T-helper 2 cell treated with Interferon-gamma antibody and Interleukin-4, amounts not matched to agents 5 μg/mL and 100 μg/mL, for 36 hours (primary cell): ENCODE measurements at regions not wholly inside any gene's neighbourhood (a gene's known extent, or its start where the extent isn't known, plus 50 kb on each side); places are given as distances from the start of the nearest gene placed in this dataset.
"Not testable (repeated sequence)": the region's sequence is repeated elsewhere in the genome, so short reads cannot be mapped to it uniquely, and the experiment has no call there.

Source experiments
- DNase-seq: peaks from one replicate; pipeline ENCODE4 v3.0.0; 2021; ENCODE audit warnings: low spot score
- H3K27ac Mint-ChIP-seq: one replicate; pipeline ENCODE4 v1.8.0; 2021; ENCODE audit warnings: mild to moderate bottlenecking, mixed read lengths
- H3K27me3 Mint-ChIP-seq: one replicate; pipeline ENCODE4 v1.8.0; 2021; ENCODE audit warnings: low read depth, mixed read lengths
- H3K36me3 Mint-ChIP-seq: one replicate; pipeline ENCODE4 v1.8.0; 2021; ENCODE audit warnings: low read depth, mixed read lengths
- H3K4me1 Mint-ChIP-seq: one replicate; pipeline ENCODE4 v1.8.0; 2021; ENCODE audit warnings: low read depth, mixed read lengths
- H3K4me3 Mint-ChIP-seq: one replicate; pipeline ENCODE4 v1.8.0; 2022; ENCODE audit warnings: mild to moderate bottlenecking, moderate library complexity, mixed read lengths
- H3K9me3 Mint-ChIP-seq: one replicate; pipeline ENCODE4 v1.8.0; 2021; ENCODE audit warnings: mixed read lengths

DNA sequence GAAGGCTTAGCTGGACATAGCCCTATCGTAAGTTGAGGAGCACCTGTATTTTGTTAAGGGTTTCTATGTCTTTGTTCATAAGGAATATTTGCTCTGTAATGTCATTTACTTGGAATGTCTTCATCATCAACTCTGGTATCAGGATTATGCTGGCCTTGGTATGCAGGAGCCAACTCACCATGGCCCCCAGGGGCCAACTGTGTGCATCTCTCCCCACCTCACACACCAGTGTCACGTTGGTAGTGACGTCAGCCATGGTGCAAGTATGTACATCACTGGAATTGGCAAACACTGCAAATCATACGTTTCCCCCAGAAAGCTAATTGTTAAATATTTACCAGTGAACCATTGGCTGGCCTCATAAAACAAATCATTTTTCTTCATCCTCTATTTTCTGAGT lies 70.8 kb downstream of the YTHDF1 start:
- no peaks in the 10 kb centered on the region for H3K4me1 Mint-ChIP-seq
- H3K9me3 Mint-ChIP-seq, result peaks cover 13% of the 10 kb centered on the region
- H3K27me3 Mint-ChIP-seq, result peaks cover 7% of the 10 kb centered on the region
- no peaks in the 10 kb centered on the region for H3K36me3 Mint-ChIP-seq
- H3K27ac Mint-ChIP-seq, result no peak overlapping the region
- H3K4me3 Mint-ChIP-seq, result no peak overlapping the region
- DNase-seq, result no peak

DNA sequence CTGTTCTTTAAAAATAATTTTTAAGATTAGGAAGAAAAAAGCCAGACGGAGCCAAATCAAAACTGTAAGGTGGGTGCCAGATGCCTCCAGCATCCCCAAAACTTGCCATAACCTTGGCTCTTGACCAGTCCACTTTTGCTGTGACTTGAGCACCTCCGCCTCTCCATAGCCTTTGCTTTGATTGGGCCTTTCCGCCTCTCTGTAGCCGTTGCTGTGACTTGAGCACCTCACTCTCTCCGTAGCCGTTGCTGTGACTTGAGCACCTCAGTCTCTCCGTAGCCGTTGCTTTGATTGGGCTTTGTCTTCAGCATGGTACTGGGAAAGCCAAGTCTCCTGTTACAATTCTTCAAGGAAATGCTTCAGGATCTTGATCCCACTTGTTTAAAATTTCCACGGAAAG lies 73.0 kb downstream of the YTHDF1 start:
- Mint-ChIP-seq H3K36me3 (no peaks in the 10 kb centered on the region), H3K27me3 (peaks cover 7% of the 10 kb centered on the region), H3K4me1 (no peaks in the 10 kb centered on the region), H3K27ac (no peak overlapping the region), H3K9me3 (peaks cover 8% of the 10 kb centered on the region), H3K4me3 (no peak overlapping the region)
- DNase-seq, result no peak

DNA sequence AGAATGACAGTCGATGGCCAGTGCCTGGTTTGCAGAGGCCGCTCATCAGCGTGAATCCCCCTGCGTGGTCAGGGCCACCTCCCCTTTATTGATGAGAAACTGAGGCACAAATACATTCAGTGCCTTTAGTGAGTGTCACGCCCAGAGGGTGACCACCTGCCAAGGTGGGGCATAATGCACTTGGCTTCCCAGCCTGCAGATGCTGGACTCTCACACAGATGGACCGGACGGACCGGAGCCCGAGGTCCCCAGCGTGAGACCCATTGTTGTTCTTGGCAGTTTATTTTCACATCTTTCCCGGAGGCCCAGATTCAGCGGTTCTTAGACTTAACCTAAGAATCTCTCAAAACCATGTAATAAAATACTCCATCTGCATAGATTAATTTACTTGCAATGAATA lies 74.4 kb downstream of the YTHDF1 start:
- no peak overlapping the region for H3K27ac Mint-ChIP-seq
- H3K4me1 Mint-ChIP-seq, result no peaks in the 10 kb centered on the region
- H3K36me3 Mint-ChIP-seq, result no peaks in the 10 kb centered on the region
- H3K4me3 Mint-ChIP-seq, result no peak overlapping the region
- peaks cover 5% of the 10 kb centered on the region for H3K27me3 Mint-ChIP-seq
- H3K9me3 Mint-ChIP-seq, result no peaks in the 10 kb centered on the region
- DNase-seq, result no peak

DNA sequence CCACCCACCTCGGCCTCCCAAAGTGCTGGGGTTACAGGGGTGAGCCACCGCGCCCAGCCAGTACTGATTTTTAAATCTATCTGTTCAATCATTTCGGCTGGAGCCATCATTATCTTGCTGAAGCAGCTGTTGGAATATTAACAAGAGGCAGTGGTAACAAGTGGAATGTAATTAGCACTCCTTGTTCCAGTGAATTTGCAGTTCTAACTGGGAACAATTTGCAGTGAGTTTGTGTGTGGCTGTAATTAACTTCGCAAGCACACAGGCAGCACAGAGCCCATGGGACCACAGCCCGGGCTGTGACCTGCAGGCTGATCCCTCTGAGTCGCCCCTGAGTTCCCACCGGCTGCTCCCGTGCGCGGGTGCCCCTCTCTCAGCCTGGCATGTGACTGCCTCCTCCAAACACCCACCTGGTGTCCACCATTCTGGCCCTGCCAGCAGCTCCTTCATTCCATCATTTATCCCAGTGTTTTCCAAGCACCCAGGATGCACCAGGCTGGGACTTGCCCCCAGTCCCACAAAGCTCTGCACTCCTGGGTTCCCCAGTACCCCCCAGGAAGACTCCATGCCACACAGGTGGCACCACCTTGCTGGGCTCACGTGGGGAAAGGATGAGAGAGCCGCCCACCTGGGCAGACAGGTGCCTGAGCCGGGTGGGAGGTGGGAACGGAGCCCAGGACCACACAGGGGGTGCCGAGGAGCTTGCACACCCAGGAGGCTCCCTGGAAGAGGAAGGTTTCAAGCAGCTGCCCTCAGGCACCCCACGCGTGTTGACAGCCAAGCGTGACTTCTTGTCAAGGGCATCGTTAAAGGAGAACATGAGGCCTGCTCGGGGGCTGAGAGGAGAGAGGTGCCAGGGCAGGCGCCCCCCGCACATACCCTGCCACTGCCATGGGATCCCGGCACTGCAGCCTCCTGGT lies 75.2 kb downstream of the YTHDF1 start:
- no peaks in the 10 kb centered on the region for H3K4me1 Mint-ChIP-seq
- H3K27me3 Mint-ChIP-seq, result peaks cover 5% of the 10 kb centered on the region
- H3K4me3 Mint-ChIP-seq, result no peak overlapping the region
- H3K9me3 Mint-ChIP-seq, result no peaks in the 10 kb centered on the region
- H3K27ac Mint-ChIP-seq, result no peak overlapping the region
- DNase-seq, result no peak
- H3K36me3 Mint-ChIP-seq, result no peaks in the 10 kb centered on the region

DNA sequence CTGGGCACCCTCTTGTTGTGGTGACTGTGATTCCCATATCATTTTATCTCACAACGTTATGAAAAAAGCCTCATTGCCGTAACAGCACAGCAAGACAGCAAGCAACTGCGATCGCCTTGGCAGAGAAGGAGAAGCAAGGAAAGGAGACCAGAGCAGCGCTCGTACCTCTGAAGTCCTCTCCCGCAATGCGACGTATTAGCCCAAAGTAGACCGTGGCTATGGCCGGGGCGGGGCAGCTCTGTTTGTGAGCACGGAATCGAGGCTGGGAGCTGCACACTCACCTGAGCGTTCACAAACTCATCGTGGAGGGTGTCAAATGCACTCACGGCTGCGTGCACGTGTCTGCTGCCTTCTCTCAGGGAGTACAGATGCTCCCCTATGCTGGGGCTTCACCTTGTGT lies 76.1 kb downstream of the YTHDF1 start:
- no peaks in the 10 kb centered on the region for H3K4me1 Mint-ChIP-seq
- no peaks in the 10 kb centered on the region for H3K9me3 Mint-ChIP-seq
- H3K36me3 Mint-ChIP-seq, result no peaks in the 10 kb centered on the region
- no peak for DNase-seq
- H3K27ac Mint-ChIP-seq, result no peak overlapping the region
- H3K4me3 Mint-ChIP-seq, result no peak overlapping the region
- no peaks in the 10 kb centered on the region for H3K27me3 Mint-ChIP-seq

DNA sequence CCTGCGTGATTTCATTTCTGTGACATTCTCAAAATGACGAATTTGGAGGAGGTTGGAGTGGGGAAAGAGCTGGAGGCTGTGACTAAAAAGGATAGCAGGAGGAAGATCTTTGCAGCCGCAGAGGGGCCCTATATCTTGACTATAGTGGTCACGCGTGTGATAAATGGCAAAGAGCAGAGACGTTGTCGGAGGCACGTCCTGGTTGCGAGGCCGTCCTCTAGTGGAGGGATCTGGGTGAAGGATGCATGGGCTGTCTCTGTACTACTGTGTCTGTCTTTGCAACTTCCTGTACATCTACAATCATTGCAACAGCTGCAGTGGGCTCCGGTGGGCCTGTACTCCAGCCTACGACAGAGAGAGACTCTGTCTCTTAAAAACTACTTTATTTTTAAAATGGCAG lies 76.6 kb downstream of the YTHDF1 start:
- no peak overlapping the region for H3K27ac Mint-ChIP-seq
- H3K36me3 Mint-ChIP-seq, result no peaks in the 10 kb centered on the region
- H3K9me3 Mint-ChIP-seq, result no peaks in the 10 kb centered on the region
- H3K4me3 Mint-ChIP-seq, result no peak overlapping the region
- H3K27me3 Mint-ChIP-seq, result no peaks in the 10 kb centered on the region
- DNase-seq, result no peak
- no peaks in the 10 kb centered on the region for H3K4me1 Mint-ChIP-seq

DNA sequence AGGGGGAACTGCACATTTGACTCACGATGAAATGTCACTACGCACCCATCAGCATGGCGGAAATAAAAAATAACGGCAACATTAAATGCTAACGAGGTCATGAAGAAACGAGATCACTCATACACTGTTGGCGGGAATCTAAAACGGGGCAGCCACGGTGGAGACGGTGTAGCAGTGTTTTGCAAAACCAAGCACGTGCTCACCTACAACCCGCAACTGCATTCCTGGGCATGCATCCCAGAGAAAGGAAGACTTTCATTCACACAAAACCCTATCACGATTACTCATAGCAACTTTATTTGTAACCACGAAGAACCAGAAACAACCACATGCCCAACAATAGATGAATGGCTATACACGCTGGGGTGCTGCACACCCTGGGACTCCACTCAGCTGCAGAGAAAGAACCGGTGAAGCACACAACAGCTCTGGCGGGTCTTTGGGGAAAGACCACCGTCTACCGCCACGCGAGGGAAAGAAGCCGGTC lies 77.0 kb downstream of the YTHDF1 start:
- no peak for DNase-seq
- no peaks in the 10 kb centered on the region for H3K4me1 Mint-ChIP-seq

DNA sequence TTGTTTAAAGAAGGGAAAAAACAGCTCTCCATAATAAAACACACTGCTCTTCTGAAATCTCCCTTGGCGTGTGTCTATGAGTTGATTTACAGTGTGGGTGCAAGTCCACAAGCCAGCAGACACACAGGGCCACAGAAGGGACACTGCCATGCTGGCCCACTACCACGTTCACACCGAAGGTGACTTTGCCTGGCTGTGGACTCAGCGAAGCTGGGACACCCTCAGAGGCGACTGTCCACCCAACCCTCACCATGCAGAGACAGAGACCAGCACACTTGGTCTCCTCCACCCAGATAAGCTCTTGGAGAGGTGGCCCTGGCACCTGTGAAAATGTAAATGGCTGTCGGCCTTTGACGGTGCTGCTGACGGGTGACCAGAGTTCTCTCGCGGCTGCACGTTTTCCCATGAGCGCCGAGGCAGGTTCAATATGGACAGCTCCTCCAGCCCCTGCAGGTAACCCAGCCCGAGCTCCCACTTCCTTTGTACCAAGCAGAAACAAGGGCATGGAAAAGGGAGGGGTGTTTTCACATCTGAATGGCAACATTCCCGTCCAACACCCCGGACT lies 78.0 kb downstream of the YTHDF1 start:
- Mint-ChIP-seq H3K36me3 (no peaks in the 10 kb centered on the region), H3K9me3 (no peaks in the 10 kb centered on the region), H3K4me1 (no peaks in the 10 kb centered on the region), H3K27me3 (no peaks in the 10 kb centered on the region), H3K4me3 (no peak overlapping the region), H3K27ac (no peak overlapping the region)
- DNase-seq, result no peak

More for the DNA sequence above, 77.0 kb downstream of the YTHDF1 start:
- H3K9me3 Mint-ChIP-seq, result no peaks in the 10 kb centered on the region
- no peak overlapping the region for H3K27ac Mint-ChIP-seq
- H3K36me3 Mint-ChIP-seq, result no peaks in the 10 kb centered on the region
- no peak overlapping the region for H3K4me3 Mint-ChIP-seq
- H3K27me3 Mint-ChIP-seq, result no peaks in the 10 kb centered on the region

DNA sequence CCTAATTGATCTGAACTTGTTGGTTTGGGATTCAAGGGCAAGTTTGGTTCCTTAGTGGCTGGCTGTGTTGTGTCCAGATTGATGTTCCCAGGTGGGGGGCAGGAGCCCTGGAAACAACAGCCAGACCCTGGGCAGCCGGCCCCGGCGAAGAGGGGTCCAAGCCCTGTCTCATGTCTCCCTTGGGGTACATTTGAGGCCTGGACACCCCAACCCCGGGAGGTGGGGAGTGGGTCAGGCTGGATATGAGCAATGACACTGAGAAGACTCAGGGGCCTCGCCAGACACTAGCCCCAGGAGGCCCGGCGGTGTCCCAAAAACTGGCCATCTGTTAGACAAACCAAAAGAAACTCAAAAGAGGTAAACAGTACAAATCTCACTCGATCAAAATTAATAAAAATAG lies 79.6 kb downstream of the YTHDF1 start:
- no peaks in the 10 kb centered on the region for H3K27me3 Mint-ChIP-seq

DNA sequence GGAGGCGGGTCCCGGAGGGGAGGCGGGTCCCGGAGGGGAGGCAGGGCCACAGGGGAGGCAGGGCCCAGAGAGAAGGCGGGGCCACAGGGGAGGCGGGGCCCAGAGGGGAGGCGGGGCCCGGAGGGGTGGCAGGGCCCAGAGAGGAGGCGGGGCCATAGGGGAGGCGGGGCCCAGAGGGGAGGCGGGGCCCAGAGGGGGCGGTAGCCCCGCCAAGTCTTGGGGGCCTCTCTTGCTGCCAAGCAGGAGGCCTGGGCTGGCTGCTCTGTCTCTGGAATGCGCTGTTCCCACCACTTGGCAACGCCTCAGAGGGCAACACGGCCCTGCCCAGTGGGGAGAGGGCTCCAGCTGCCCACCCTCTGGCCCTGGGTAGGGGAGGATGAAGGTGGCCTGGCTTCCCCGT lies 80.5 kb downstream of the YTHDF1 start:
- no peaks in the 10 kb centered on the region for H3K4me1 Mint-ChIP-seq
- no peaks in the 10 kb centered on the region for H3K9me3 Mint-ChIP-seq
- H3K4me3 Mint-ChIP-seq, result no peak overlapping the region
- H3K27ac Mint-ChIP-seq, result no peak overlapping the region
- H3K36me3 Mint-ChIP-seq, result no peaks in the 10 kb centered on the region
- no peak for DNase-seq
- no peaks in the 10 kb centered on the region for H3K27me3 Mint-ChIP-seq

More for the DNA sequence above, 79.6 kb downstream of the YTHDF1 start:
- H3K9me3 Mint-ChIP-seq, result no peaks in the 10 kb centered on the region
- H3K27ac Mint-ChIP-seq, result no peak overlapping the region
- no peaks in the 10 kb centered on the region for H3K36me3 Mint-ChIP-seq
- no peaks in the 10 kb centered on the region for H3K4me1 Mint-ChIP-seq
- H3K4me3 Mint-ChIP-seq, result no peak overlapping the region
- DNase-seq, result no peak

DNA sequence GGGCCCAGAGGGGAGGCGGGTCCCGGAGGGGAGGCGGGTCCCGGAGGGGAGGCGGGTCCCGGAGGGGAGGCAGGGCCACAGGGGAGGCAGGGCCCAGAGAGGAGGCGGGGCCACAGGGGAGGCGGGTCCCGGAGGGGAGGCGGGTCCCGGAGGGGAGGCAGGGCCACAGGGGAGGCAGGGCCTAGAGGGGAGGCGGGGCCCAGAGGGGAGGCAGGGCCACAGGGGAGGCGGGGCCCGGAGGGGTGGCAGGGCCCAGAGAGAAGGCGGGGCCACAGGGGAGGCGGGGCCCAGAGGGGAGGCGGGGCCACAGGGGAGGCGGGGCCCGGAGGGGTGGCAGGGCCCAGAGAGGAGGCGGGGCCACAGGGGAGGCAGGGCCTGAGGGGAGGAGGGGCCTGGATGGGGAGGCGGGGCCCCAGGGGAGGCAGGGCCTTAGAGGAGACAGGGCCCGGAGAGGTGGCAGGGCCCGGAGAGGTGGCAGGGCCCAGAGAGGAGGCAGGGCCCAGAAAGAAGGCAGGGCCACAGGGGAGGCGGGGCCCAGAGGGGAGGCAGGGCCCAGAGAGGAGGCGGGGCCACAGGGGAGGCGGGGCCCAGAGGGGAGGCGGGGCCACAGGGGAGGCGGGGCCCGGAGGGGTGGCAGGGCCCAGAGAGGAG lies 81.1 kb downstream of the YTHDF1 start:
- not testable (repeated sequence) for H3K27ac Mint-ChIP-seq, H3K36me3 Mint-ChIP-seq, H3K4me3 Mint-ChIP-seq, DNase-seq, H3K4me1 Mint-ChIP-seq, H3K9me3 Mint-ChIP-seq, H3K27me3 Mint-ChIP-seq

DNA sequence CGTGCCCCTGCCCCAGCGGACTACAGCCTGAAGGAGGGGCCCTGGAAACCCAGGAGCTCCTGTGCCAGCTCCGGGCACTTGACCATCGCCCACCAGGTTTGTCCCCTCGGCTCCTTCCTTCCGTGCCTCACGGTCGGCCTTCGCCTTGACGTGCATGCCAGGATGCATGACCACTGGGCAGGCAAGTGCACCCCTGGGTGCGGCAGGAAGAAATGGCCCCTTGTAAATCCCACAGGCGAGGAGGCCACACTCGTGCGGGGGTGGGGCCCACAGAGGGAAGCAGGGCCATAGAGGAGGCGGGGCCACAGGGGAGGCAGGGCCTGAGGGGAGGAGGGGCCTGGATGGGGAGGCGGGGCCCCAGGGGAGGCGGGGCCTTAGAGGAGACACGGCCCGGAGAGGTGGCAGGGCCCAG lies 81.7 kb downstream of the YTHDF1 start:
- Mint-ChIP-seq H3K4me1 (no peaks in the 10 kb centered on the region), H3K36me3 (no peaks in the 10 kb centered on the region), H3K27me3 (no peaks in the 10 kb centered on the region), H3K4me3 (no peak overlapping the region), H3K27ac (no peak overlapping the region), H3K9me3 (no peaks in the 10 kb centered on the region)
- no peak for DNase-seq

DNA sequence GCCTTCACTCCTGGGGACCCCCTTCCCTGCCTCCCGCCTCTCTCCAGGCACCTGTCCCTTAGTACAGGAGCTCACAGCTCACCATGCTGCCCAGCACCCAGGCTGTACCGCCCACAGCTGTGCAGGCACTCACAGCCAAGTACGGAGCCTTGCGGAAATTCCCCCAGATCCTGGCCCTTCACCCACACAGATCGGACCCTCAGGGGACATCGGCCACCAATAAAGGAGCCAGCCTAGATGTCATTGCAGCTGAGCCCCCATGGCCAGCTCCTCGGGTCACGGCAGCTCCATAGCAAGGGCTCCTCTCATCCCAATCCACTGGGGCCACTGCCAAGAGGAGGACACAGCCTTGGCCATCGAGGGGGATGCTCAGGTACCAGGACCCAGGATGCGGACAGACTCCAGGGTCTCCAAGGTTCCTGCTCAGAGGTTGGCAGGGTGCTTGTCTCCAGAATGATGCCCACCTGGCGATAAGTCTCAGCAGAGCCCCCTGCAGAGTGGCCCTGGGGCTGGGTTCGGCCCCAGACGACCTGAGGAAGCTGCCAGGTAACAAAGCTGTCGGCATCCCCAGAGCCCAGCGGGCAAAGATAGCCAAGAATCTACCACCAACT lies 82.3 kb downstream of the YTHDF1 start:
- DNase-seq, result no peak
- Mint-ChIP-seq H3K27me3 (no peaks in the 10 kb centered on the region), H3K4me1 (no peaks in the 10 kb centered on the region), H3K4me3 (no peak overlapping the region), H3K36me3 (no peaks in the 10 kb centered on the region), H3K27ac (no peak overlapping the region), H3K9me3 (no peaks in the 10 kb centered on the region)
